ENCODE measurements at regions not wholly inside any gene's neighbourhood (a gene's known extent, or its start where the extent isn't known, plus 50 kb on each side); places are given as distances from the start of the nearest gene placed in this dataset.
A peak's percentile ranks its signal among the peaks of the same experiment; 100 is the strongest.

DNA sequence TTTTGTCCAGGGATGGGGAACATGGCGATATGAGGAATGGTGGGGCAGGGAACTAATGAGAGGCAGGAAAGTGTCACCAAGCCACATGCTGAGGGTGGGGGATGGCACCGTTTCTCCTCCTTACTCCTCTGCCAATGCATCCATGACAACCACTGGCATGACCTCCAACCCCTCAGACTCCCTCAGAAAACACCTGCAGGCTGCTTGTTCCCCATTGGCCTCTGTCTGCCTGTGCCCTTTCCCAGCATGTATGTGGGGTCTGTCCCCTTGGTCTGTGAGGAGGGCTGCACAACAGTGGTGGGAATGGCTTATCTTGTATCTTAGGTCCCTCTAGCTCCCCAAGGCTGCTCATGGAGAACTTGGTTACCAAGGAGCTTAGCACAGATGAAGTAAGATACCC lies 137.2 kb upstream of the NGF start:
- peaks cover 7% of the 10 kb centered on the region for H3K4me1 Mint-ChIP-seq (ENCODE audit: low read depth)
- TF ChIP-seq, protein P1, sequence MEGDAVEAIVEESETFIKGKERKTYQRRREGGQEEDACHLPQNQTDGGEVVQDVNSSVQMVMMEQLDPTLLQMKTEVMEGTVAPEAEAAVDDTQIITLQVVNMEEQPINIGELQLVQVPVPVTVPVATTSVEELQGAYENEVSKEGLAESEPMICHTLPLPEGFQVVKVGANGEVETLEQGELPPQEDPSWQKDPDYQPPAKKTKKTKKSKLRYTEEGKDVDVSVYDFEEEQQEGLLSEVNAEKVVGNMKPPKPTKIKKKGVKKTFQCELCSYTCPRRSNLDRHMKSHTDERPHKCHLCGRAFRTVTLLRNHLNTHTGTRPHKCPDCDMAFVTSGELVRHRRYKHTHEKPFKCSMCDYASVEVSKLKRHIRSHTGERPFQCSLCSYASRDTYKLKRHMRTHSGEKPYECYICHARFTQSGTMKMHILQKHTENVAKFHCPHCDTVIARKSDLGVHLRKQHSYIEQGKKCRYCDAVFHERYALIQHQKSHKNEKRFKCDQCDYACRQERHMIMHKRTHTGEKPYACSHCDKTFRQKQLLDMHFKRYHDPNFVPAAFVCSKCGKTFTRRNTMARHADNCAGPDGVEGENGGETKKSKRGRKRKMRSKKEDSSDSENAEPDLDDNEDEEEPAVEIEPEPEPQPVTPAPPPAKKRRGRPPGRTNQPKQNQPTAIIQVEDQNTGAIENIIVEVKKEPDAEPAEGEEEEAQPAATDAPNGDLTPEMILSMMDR (IDR thresholded peaks at IDR 0.05), result no peak
- H3K27ac Mint-ChIP-seq (ENCODE audit: unreplicated experiment), result no peak overlapping the region
- no peaks in the 10 kb centered on the region for H3K9me3 Mint-ChIP-seq (ENCODE audit: low read depth)
- H3K36me3 Mint-ChIP-seq (ENCODE audit: low read depth), result no peaks in the 10 kb centered on the region
- H3K27me3 Mint-ChIP-seq (ENCODE audit: low read depth), result no peaks in the 10 kb centered on the region
- DNase-seq (ENCODE audit: low spot score), result no peak
- no peak overlapping the region for H3K4me3 Mint-ChIP-seq (ENCODE audit: unreplicated experiment)

DNA sequence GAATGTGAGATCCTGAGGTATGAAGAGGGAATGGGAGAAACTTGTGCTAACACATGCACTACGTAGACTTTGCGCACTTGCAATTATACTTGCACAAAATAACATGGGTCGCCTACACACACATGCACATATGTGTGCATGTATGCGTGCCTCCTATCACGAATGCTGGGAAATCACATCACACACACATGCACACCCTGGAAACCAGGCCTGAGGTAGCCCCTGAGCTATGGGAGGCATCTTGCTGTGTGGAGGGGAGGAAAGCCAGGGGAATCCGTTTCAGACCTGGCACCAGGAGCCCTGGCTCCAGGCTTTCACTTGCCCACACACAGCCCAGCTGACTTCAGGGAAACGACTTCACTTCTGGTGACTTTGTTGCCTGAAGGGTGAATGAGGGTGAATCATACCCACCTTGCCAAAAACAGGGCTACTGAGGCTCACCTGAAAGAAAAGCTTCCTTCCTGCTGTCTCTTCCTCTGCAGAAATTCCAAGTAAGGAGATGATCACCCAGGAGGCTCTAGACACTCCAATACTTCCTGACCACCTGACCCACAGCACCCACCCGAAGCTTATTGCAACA lies 136.0 kb upstream of the NGF start:
- H3K4me1 Mint-ChIP-seq (ENCODE audit: low read depth), result peaks cover 13% of the 10 kb centered on the region
- H3K27me3 Mint-ChIP-seq (ENCODE audit: low read depth), result no peaks in the 10 kb centered on the region
- TF ChIP-seq, protein P1 (IDR thresholded peaks at IDR 0.05), result no peak
- H3K4me3 Mint-ChIP-seq (ENCODE audit: unreplicated experiment), result no peak overlapping the region
- no peak for DNase-seq (ENCODE audit: low spot score)
- no peak overlapping the region for H3K27ac Mint-ChIP-seq (ENCODE audit: unreplicated experiment)
- H3K9me3 Mint-ChIP-seq (ENCODE audit: low read depth), result no peaks in the 10 kb centered on the region
- no peaks in the 10 kb centered on the region for H3K36me3 Mint-ChIP-seq (ENCODE audit: low read depth)

DNA sequence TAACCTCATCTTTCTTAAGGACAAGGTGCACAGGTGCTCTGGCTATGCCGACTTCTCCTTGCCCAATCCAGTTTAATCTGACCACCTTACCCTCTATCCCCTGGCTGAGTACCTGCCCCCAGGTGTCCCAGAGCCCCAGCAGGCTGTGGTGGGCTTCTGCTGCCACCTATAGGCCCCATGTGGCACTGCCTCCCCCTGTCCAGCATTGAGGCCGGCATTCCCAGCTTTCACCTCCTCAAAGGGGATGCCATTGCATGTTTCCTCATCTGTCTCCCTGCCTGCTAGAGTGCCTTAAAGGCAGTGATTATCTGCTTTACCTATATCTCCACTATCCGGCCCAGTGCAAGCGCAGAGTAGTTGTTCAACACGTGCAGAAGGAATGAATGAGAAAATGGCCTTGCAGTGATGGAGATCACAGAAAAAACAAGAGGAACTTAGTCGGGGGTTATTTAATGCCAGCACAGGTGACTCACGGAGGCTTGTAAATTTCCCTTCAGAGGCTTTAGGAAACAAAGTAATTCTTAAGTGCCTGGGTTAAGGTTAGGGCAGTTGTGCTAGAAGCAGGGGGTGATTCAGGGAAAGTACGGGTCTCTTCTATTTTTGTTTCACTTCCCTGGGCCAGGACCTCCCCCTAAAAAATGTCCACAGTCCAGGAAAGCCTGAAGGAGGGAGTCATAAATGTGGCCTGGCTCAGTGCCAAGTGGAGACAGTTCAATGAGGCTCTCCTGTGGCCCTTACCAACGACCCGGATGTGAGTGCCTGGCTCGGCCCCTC lies 131.8 kb upstream of the NGF start:
- no peak overlapping the region for H3K4me3 Mint-ChIP-seq (ENCODE audit: unreplicated experiment)
- TF ChIP-seq, protein P1 (IDR thresholded peaks at IDR 0.05), result peak; percentile 99
- no peaks in the 10 kb centered on the region for H3K9me3 Mint-ChIP-seq (ENCODE audit: low read depth)
- peaks cover 27% of the 10 kb centered on the region for H3K4me1 Mint-ChIP-seq (ENCODE audit: low read depth)
- H3K27ac Mint-ChIP-seq (ENCODE audit: unreplicated experiment), result no peak overlapping the region
- no peak for DNase-seq (ENCODE audit: low spot score)
- H3K27me3 Mint-ChIP-seq (ENCODE audit: low read depth), result no peaks in the 10 kb centered on the region
- H3K36me3 Mint-ChIP-seq (ENCODE audit: low read depth), result no peaks in the 10 kb centered on the region

DNA sequence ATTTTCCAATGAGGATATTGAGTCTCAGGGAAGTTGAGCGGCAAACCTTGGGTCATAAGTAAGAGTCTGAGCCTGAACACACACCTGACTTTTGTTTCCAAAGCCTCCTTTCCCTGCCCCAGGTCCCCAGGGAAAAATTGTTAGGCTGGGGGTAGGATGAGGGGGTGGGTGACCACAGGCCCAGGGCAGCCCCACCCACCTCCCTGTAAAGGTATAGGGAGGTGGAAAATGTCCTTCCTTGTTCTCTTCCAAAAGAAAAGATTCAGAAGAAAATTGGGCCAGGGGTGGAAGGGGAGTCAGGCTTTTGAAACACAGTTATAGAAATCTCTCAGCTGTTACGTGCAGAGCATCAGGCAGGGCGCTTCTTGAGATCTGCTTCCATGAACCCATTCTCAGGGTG lies 129.7 kb upstream of the NGF start:
- Mint-ChIP-seq H3K27me3 (ENCODE audit: low read depth) (no peaks in the 10 kb centered on the region), H3K36me3 (ENCODE audit: low read depth) (no peaks in the 10 kb centered on the region), H3K4me1 (ENCODE audit: low read depth) (peaks cover 27% of the 10 kb centered on the region), H3K9me3 (ENCODE audit: low read depth) (no peaks in the 10 kb centered on the region), H3K4me3 (ENCODE audit: unreplicated experiment) (no peak overlapping the region), H3K27ac (ENCODE audit: unreplicated experiment) (no peak overlapping the region)
- TF ChIP-seq, protein P1 (IDR thresholded peaks at IDR 0.05), result no peak
- no peak for DNase-seq (ENCODE audit: low spot score)

DNA sequence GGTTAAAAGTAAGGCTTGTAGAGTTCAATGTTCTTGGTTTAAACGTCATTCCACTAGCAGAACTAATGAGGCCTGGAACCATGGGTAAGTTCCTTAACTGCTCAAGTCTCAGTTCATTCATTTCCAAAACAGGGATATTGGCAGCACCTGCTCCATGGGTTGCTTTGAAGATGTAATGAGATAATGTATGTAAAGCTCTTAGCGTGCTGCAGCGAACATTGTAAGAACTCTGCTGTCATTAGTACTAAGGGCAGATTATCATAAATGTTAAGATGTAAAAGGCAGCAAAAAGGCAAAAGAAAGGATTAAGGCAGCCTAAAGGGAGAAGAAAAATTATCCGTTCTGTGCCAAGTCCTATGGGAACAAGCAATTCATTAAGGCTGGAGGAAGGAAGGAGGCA lies 129.1 kb upstream of the NGF start:
- Mint-ChIP-seq H3K9me3 (ENCODE audit: low read depth) (no peaks in the 10 kb centered on the region), H3K27ac (ENCODE audit: unreplicated experiment) (no peak overlapping the region), H3K27me3 (ENCODE audit: low read depth) (no peaks in the 10 kb centered on the region), H3K4me3 (ENCODE audit: unreplicated experiment) (no peak overlapping the region), H3K36me3 (ENCODE audit: low read depth) (no peaks in the 10 kb centered on the region), H3K4me1 (ENCODE audit: low read depth) (peaks cover 27% of the 10 kb centered on the region)
- DNase-seq (ENCODE audit: low spot score), result no peak
- TF ChIP-seq, protein P1 (IDR thresholded peaks at IDR 0.05), result no peak
